GM18861 (cell line): ENCODE measurements at regions not wholly inside any gene's neighbourhood (a gene's known extent, or its start where the extent isn't known, plus 50 kb on each side); places are given as distances from the start of the nearest gene placed in this dataset.

ENCODE experiments used
- ATAC-seq: cut with Tn5 transposase; IDR thresholded peaks from one replicate; pipeline ENCODE4 v1.9.1; 2021; ENCODE audit not compliant: unreplicated experiment

DNA sequence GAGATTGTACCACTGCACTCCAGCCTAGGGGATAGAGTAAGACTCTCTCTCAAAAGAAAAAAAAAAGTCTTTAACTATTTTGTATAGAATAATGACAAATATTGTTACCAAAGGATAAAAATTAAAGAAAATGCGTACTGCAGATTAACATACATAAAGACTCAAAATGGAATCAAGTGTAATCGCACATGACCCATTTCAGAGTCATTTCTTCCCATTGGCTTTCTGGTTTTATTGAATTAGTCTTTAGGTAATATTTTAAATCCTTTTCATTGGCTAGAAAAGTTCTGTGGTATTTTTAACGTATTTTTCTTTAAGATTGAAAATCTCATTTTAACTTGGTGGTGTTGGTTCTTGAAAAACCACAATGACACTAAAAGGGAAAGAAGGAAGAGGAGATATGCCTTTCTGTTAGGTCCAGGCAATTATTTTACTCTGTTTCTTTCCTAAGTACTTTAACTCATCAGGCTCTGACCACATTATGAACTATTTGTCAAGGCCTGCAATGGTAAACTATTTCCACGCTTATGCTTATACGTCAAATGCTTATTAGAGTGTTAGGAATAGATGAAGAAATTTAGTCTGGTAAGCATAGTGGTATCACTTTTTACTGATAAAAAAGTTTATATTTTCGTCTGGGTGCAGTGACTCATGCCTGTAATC, 52.3 kb downstream of the PLEKHG1 start:
- no peak for ATAC-seq

DNA sequence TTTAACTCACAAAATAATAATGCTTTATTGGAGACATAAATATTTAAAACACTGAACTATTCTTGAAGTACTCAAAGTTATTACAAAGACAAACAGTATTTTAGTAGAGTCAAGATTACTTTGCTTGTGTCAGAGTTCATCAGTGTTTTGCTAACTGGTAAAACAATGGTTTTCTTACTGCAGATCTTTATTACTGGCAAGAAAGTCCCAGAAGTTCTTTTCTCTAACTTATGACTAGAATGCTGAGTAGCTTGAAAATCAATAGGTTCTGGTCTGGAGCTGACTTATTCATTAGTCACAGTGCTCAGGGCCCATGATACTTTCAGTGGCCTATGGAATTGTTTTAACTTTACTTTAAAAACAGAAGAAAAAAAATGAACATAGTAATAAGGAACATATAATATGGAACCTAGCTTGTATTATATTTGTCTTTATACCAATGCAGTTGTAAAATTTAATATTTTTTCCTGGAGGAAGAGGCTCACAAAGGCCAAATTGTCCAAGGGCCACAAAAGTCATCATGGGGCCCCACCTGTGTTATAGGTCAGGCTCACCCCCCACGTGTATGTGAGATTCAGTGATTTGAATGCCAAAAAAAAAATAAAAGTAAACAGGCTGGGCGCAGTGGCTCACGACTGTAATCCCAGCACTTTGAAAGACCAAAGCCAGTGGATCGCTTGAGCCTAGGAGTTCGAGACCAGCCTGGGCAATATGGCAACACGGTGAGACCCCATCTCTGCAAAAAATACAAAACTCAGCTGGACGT, 53.3 kb downstream of the PLEKHG1 start:
- no peak for ATAC-seq

DNA sequence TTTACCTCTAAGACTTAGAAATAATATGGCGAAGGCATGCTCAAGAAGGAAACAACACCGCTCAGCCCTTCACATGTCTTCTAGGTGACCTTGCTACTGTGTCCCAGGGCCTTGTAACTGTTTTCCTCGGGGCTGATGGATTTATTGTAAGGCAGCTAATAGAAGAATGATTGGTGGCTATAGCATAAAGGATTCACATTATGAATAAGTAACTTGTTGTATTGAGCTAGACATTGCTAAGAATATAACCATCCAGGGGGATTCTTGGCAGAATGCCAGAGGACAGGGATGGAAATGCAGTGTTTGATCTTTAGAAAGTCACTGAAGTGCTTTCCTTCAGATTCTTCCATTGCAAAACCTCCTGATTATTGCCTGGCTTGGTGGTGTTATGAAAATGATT, 54.9 kb downstream of the PLEKHG1 start:
- no peak for ATAC-seq

DNA sequence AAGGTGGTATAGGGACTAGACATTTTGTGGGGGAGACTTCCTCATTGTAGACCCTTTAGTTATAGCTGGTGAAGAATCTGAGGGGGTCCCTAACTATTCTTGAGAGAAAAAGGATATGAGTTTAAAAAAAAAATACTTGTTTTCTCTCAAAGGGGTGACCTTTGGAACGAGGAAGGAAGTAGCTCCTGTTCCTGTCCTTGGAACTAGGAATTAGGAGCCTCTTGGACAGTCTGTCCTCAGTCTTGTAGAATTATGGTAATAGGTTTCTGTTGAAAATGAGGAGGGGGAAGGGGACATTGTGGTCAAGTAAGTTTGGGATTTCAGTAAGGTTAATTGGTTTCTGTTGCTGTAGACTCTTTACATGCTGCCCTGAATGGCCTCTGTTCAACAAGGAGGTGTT, 56.5 kb downstream of the PLEKHG1 start:
- no peak for ATAC-seq

DNA sequence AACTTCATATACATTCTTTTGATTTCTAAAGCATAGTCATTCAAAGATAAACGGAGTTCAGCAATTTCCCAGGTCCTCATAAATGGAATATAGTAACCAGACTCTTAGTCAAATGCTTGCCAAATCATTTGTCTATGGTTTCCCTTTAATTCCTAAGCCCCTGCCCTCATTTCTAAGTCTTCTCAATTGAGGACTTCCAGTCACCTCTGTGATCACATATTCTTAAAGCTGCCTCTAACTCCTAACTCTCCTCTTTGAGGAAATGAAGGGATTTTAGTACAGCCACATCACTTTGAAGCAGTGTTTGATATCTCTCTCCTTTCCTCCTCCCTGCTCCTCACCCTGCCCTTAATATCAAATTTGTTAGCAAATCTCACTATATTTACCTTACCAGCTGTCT, 58.7 kb downstream of the PLEKHG1 start:
- ATAC-seq, result no peak

DNA sequence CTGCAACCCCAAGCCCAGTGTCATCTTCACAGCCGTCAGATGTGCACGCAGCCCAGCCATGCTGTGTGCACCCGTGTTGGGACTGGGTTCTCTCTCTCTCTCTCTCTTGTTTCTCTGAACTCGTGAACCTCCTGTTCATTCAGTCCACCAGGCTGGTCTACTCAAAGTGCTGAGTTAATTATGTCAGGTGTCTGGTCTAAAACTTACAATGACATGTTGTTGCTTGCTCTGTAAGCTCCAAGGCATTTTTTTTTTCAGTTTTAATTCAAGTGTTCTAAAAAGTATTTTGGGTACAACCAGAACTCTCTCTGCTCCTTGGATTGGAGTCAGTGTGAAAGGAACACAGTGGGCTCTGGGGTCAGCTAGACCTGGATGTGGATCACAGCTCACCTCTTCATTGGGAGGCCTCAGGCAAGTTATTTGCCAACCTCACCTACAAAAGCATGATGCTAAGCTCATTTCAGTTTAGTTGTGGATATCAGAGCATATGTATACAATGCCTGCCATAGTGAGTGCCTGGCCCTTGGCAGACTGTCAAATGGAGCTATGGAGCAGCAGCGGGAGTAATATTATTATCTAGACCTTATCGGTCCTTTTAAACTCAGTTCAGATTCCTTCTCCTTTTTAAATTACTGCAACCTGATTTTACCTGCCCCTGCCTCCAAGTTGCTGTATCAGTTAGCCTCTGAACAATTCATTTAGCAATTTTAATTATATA, 59.5 kb downstream of the PLEKHG1 start:
- no peak for ATAC-seq

DNA sequence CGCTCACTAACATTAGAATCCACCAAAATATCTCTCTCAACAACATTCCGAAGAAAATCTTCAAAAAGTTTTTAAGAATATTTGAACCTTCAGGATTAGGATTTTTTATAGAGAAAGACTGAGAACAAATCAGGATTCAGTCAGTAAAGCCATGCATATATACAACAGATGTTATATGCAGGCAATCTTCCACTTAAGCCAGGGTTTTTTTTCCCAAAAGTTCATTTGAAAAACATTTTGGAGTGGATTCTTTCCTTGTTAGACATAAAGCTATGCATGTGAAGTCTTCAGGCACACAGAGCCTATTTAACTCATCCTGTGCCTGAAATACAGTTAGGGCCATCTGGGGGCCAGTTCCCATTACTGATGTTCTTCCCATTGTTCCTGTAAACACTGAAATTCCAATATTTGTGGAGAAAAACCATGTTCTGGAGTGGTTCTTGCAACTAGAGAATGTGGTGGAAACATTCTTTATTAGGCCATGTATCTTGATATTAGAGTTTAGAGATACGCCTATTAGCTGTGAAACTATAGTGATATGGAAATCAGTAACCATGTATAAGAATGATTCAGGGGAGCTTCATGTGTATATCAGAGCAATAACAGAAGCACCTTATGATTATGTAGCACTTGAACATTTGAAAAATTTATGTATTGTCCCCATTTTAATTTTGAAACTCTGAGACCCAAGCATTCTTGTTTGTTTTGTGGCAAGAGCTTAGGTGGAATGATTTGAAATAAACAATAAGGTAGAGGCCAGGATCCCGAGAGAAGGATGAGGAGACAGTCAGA, 61.7 kb downstream of the PLEKHG1 start:
- ATAC-seq, result no peak

DNA sequence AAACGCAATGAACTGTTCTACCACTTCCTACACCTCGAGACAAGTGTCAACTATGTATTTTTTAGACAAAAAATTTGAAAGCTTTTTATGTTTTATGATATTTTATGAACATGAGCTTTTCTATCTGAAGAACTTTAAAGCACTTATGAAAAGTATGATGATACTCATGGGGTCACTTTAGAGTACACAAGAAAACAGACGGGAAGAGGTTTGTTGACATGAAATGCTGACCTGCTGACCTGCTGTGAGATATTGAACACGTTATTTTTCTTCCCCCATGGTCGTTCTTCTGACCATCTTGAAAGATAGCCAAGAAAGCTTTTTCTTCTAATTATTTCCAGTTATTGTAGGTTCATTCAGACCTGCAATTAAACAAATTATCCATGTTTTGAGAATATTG, 63.1 kb downstream of the PLEKHG1 start:
- no peak for ATAC-seq

DNA sequence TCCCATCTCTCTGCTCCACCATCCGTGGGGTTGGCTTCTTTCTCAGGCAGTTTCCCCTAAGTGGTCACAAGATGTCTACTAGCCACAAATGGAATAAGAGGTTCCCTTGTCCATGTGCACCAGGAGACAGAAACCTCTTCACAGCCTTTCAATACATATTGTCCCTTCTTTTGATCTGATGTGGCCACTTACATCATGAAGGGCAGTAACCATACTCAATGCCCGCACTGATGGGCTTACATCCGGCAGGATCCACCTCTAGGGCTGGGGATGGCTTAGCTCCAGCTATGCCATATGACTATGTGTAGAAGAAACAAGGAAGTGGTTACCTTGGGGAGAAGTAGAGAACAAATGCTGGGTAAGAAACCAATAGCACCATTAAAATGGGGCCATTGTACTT, 64.4 kb downstream of the PLEKHG1 start:
- no peak for ATAC-seq

DNA sequence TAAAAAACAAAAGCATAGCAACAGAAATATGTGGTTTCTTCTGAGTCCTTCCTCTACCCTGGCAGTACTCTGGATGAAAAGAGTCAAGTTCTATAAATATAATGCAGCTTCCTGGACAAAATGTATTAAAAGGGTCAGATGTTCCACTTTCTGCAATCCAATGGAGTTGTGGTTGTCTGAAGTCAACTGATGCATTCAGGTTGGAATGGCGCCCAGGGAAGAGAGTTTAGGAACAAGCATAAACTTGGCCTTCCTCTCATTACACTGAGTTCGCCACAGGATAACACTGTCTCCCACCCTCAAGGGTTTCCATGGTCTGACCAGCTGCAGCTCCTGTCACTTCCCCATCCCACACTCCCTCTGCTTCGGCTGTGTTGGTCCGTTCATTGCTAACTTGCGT, 66.4 kb downstream of the PLEKHG1 start:
- no peak for ATAC-seq

DNA sequence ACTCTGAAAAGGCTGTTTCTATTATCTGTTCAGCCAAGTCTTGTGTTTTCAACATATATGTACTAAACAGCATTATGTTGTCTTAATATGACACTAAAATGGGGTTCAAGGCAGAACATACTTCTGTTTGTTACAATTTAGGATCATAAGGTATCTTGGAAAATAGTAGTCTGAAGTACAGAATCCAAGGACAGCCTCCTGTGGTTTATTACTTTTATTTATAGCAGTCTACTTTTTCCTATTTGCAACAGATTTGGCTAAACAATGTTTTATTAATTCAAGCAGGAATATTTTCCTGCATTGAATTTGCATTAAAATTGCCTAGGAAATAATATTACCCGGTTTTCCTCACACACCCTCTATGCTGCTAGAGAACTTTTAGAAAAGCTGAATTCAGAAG, 67.7 kb downstream of the PLEKHG1 start:
- no peak for ATAC-seq

DNA sequence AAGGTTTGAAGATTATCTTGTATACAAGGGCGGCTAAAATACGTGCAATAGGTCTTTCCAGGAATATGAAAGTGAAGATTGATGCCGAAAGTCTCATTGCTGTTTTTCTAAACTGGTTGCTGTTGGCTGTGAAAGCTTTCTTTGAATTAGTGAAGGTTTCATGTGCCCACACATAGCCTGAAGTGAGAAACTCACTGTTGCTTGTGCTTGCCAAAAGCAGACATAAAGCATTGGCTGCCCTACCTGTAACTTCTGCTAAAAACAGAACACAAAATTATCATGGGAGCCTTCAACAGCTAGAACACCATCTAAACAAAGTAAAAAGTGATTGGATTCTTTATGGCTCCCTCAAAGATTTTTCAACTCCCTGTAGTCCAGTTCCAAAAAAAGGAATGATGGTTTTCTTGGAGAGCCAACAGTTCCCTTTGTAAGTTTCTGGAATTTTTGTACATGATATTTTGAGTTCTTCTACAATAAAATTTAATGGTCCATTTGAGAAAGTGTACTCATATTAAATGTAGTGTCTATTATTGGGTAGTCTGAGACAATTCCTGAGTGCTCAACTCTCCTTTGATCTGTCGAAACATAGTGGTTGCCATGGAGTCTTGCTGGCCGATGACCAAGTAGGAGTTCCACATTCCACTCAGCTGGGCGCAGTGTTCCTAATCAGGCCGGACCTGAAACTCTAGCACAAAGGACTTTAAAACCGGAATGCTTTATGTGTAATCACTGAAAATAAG, 68.5 kb downstream of the PLEKHG1 start:
- ATAC-seq, result no peak

DNA sequence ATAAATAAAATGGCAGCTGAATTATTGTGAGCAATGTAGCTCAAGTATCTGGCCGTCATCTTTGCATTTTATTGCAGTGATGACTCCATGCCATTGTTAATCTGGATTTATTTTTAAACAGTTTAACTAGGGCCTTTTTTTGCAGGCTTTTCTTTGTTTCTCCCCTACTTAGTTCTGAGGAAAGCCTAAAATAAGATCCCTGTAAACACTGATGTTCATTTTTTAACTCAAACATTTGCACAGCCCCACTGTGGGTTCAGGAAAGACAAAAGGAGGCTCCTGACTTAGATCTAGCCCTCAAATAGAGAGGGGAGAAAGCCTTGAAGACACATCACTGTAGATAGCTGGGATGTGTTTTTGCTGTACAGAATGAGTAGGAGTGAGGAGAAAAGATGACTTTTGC, 69.2 kb downstream of the PLEKHG1 start:
- no peak for ATAC-seq

DNA sequence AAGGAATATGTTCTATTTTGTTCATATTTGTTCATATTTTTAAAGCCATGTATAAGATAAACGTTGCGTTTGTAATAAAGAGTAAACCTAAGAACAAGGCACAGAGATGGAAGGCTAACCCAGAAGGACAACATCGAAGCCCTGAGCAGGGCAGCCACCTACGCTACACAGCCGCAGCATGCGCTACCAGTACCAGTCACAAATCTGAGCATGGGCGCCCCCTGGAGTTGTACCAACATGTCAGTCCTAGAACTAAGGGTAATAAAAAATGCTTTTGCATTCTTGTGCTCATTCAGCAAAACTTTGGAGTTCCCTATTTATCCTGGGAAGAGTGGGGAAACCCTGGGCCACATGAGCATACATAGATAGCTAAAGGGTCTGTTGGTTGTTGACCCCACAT, 70.6 kb downstream of the PLEKHG1 start:
- no peak for ATAC-seq

DNA sequence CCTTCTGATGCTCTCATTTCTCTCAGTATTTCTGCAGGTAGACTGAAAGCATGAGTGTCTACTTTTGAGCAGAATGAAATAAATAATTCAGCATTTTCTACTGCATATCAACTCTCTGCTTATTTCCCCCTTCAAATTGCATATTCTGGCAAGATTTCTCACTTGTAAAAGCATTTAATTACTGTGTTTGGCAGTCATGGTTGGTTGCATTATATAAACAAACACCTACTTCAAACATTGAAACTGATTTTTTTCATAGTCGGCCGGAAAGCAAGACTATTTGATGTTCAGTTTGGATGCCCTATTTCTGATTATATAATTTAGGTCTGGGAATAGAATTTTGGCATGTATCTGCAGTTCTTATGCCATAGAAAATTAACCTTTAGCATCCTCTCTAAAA, 73.1 kb downstream of the PLEKHG1 start:
- no peak for ATAC-seq

DNA sequence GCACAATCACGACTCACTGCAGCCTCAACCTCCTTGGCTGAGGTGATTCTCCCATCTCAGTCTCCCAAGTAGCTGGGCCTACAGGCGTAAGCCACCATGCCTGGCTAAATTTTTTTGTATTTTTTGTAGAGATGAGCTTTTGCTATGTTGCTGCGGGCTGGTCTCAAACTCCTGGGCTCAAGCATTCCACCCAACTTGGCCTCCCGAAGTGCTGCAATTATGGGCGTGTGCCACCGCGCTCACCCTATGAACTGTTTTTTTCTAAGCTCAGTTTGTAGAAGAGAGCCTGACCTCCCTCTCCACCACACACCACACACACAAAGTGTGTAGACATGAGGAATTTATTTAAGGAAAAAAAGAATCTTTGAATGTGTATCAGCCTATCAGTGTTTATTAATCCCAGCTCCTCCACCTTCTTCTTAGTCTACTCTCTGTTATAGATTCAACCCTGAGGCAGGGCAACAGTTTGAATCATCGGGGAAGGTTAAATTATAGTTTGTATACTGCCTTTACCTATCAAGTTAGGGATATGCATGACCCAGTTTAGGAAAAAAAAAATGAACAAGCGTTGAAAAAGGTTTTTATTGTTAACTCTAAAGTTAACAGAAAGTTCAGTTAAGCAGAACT, 74.1 kb downstream of the PLEKHG1 start:
- ATAC-seq, result no peak

DNA sequence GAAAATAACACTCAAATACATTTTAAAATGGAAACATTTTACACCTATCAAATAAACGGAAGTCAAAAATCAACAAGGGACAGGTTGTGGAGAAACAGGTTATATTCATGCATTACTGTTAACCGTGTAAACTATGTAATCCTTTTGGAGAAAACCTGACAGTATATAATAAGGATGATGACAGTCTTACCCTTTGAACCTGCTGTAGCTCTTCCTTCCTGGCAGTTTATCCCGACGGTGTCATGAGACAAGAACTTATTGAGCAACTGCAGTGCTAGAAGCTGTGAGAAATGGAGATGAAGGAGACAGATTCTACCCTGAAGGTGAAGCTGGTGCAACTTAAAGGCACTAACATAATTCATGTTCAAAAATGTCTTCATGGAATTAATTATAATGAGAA, 76.7 kb downstream of the PLEKHG1 start:
- ATAC-seq, result no peak

DNA sequence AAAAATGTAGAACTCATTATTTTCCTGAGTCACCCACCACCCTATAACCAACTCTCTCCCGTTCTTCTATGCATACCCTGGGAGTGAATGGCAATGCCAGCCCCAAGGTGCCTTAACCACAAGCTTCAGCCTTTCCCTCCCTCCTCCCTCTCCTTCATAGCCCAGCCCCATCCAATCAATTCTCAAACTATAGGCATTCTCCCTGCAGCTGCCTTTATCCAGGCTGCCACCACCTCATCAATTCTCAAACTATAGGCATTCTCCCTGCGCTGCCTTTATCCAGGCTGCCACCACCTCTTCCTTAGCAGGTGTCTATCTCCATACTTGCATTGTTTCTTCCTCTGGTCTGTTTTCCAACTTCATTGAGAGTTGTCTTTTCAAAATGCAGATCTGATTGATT, 77.1 kb downstream of the PLEKHG1 start:
- no peak for ATAC-seq

DNA sequence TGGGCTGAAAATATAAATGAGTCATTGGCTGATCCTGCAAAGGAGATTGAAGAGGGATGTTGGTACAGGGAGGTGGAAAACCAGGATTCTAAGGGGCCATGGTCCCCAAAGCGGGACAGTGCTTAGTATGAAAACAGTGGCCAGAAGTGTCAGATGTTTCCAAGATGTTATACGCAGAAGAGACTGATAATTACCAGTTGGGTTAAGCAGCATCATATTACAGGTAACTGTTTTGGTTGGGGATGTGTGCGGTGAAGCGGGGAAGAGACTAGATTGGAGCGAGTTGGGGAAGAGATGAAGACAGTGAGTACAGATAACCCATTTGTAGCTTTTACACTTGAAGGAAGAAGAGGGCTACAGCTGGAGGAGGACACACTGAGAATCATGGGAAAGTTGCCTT, 80.8 kb downstream of the PLEKHG1 start:
- no peak for ATAC-seq
